Erythroblast (primary cell): ENCODE measurements at regions not wholly inside any gene's neighbourhood (a gene's known extent, or its start where the extent isn't known, plus 50 kb on each side); places are given as distances from the start of the nearest gene placed in this dataset.

Experiments
- GATA1 ChIP-seq: IDR thresholded peaks from 2 replicates; pipeline ENCODE4 v1.6.1; 2011; ENCODE audit warnings: low read depth, mild to moderate bottlenecking, control low read depth, low read length, moderate library complexity
- POLR2A ChIP-seq: IDR thresholded peaks from 2 replicates; pipeline ENCODE4 v1.6.1; 2011; ENCODE audit warnings: mild to moderate bottlenecking, low read length

DNA sequence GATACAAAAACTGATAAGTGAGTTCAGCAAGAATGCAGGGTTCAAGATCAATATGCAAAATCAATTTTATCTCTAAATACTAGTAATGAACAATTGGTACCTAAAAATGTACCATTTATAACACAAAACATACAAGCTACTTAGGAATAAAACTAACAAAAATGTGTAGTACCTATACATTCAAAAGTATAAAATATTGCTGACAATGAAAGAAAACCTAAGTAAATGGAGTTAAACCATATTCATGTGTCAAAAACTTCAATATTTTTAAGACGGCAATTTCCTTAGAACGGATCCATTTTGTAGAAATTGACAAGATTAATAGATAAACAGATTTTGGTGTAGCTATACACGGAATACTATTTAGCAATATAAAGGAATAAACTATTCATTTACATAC, 343.1 kb upstream of the CCDC54 start:
- TF ChIP-seq POLR2A (no peak), GATA1 (no peak)
